AG09309 (cell line): ENCODE measurements at regions not wholly inside any gene's neighbourhood (a gene's known extent, or its start where the extent isn't known, plus 50 kb on each side); places are given as distances from the start of the nearest gene placed in this dataset.
A peak's percentile ranks its signal among the peaks of the same experiment; 100 is the strongest.

ENCODE experiments used
- DNase-seq: peaks from one replicate; pipeline ENCODE4 v3.0.0-alpha.2; 2010; ENCODE audit warnings: low read depth
- H3K4me3 ChIP-seq: 2 replicates; pipeline ENCODE4 v1.5.1; 2011; ENCODE audit warnings: mild to moderate bottlenecking, low read depth, low read length, moderate library complexity; ENCODE audit not compliant: control insufficient read depth
- CTCF ChIP-seq: IDR thresholded peaks from 2 replicates; pipeline ENCODE4 v1.5.1; 2011; ENCODE audit warnings: mild to moderate bottlenecking, low read depth, low read length, inconsistent platforms; ENCODE audit not compliant: insufficient read depth, control insufficient read depth; ENCODE audit errors: missing control alignments

GRCh38 chrX:40152173-40152711 lies 54.5 kb upstream of the BCOR start:
- no peak for TF ChIP-seq CTCF
- peak overlapping the region; percentile 22 for H3K4me3 ChIP-seq
- DNase-seq = no peak

- DNase-seq = no peak
- no peak for TF ChIP-seq CTCF
- H3K4me3 ChIP-seq = no peak overlapping the region
These were observed 53.7 kb upstream of the BCOR start for GRCh38 chrX:40151211-40152172.

- H3K4me3 ChIP-seq = no peak overlapping the region
- no peak for DNase-seq
- TF ChIP-seq CTCF = no peak
These were observed 52.7 kb upstream of the BCOR start for GRCh38 chrX:40150503-40150902.

- DNase-seq = no peak
- no peak overlapping the region for H3K4me3 ChIP-seq
- no peak for TF ChIP-seq CTCF
These were observed 51.8 kb upstream of the BCOR start for GRCh38 chrX:40149286-40150175.

- no peak for TF ChIP-seq CTCF
- no peak for DNase-seq
- no peak overlapping the region for H3K4me3 ChIP-seq
These were observed 50.9 kb upstream of the BCOR start for GRCh38 chrX:40148385-40149285.
